GM23338 (cell line): ENCODE measurements at regions not wholly inside any gene's neighbourhood (a gene's known extent, or its start where the extent isn't known, plus 50 kb on each side); places are given as distances from the start of the nearest gene placed in this dataset.

Experiments
- ATAC-seq: fragments of 200-7000 bp; cut with Tn5 transposase; 3 replicates; pipeline ENCODE4 v1.9.1; 2020
- DNase-seq: peaks from one replicate; pipeline ENCODE4 v3.0.0-alpha.2; 2015; ENCODE audit warnings: low spot score
- H2AFZ ChIP-seq: fragments of 200-600 bp; sonication (generic); 2 replicates; pipeline ENCODE4 v1.8.0; 2016; ENCODE audit warnings: antibody characterized with exemption, mild to moderate bottlenecking, moderate library complexity
- H3F3A ChIP-seq: fragments of 200-600 bp; sonication (generic); replicated peaks from 2 replicates; pipeline ENCODE4 v1.8.0; 2017; ENCODE audit warnings: antibody characterized with exemption, mixed run types, low read depth
- H3K27ac ChIP-seq: fragments of 200-600 bp; sonication (generic); 2 replicates; pipeline ENCODE4 v1.6.1; 2016; ENCODE audit warnings: low read depth
- H3K27me3 ChIP-seq: fragments of 200-600 bp; sonication (generic); 2 replicates; pipeline ENCODE4 v1.8.0; 2016; ENCODE audit warnings: mild to moderate bottlenecking, mixed run types, moderate library complexity; ENCODE audit not compliant: insufficient read depth
- H3K36me3 ChIP-seq: fragments of 200-600 bp; sonication (generic); 2 replicates; pipeline ENCODE4 v1.8.0; 2016; ENCODE audit warnings: mild to moderate bottlenecking; ENCODE audit not compliant: insufficient read depth
- H3K4me1 ChIP-seq: fragments of 200-600 bp; sonication (generic); 2 replicates; pipeline ENCODE4 v1.8.0; 2016; ENCODE audit warnings: mild to moderate bottlenecking, moderate library complexity; ENCODE audit not compliant: insufficient read depth
- H3K4me2 ChIP-seq: fragments of 200-600 bp; sonication (generic); 2 replicates; pipeline ENCODE4 v1.7.1; 2017; ENCODE audit warnings: mixed run types
- H3K4me3 ChIP-seq: fragments of 200-600 bp; sonication (generic); 2 replicates; pipeline ENCODE4 v1.6.1; 2016; ENCODE audit warnings: mixed run types
- H3K79me2 ChIP-seq: fragments of 200-600 bp; sonication (generic); replicated peaks from 2 replicates; pipeline ENCODE4 v1.8.0; 2017; ENCODE audit warnings: mild to moderate bottlenecking; ENCODE audit not compliant: insufficient read depth
- H3K9me2 ChIP-seq: fragments of 200-600 bp; sonication (generic); 2 replicates; pipeline ENCODE4 v1.8.0; 2017; ENCODE audit not compliant: insufficient read depth
- H4K20me1 ChIP-seq: fragments of 200-600 bp; sonication (generic); replicated peaks from 2 replicates; pipeline ENCODE4 v1.8.0; 2017; ENCODE audit warnings: mild to moderate bottlenecking; ENCODE audit not compliant: insufficient read depth
- H3K27ac Mint-ChIP-seq: 2 replicates; pipeline ENCODE4 v1.8.0; 2020; ENCODE audit warnings: inconsistent platforms, mild to moderate bottlenecking, moderate library complexity, mixed read lengths
- H3K27me3 Mint-ChIP-seq: 3 replicates; pipeline ENCODE4 v1.8.0; 2022; ENCODE audit warnings: low read depth, mild to moderate bottlenecking, moderate library complexity, mixed read lengths, inconsistent platforms; ENCODE audit not compliant: insufficient read depth, poor library complexity
- H3K36me3 Mint-ChIP-seq: 3 replicates; pipeline ENCODE4 v1.8.0; 2021; ENCODE audit warnings: low read depth, mild to moderate bottlenecking, inconsistent platforms, moderate library complexity, mixed read lengths
- H3K4me1 Mint-ChIP-seq: 3 replicates; pipeline ENCODE4 v1.8.0; 2020; ENCODE audit warnings: mild to moderate bottlenecking, inconsistent platforms, mixed read lengths
- H3K4me3 Mint-ChIP-seq: 3 replicates; pipeline ENCODE4 v1.8.0; 2021; ENCODE audit warnings: moderate library complexity, mild to moderate bottlenecking, inconsistent platforms, mixed read lengths
- H3K9me3 Mint-ChIP-seq: 3 replicates; pipeline ENCODE4 v1.8.0; 2020; ENCODE audit warnings: moderate library complexity, mild to moderate bottlenecking, inconsistent platforms, mixed read lengths
- CREB1 ChIP-seq: fragments of 250-450 bp; sonication (Bioruptor Pico); IDR thresholded peaks from 2 replicates; pipeline ENCODE4 v1.5.0; 2020; ENCODE audit warnings: low read depth, mild to moderate bottlenecking, moderate library complexity
- EZH2 ChIP-seq: fragments of 200-600 bp; sonication (generic); IDR thresholded peaks from one replicate; pipeline ENCODE4 v1.8.0; 2017; ENCODE audit warnings: antibody characterized with exemption, mild to moderate bottlenecking, low read depth; ENCODE audit not compliant: unreplicated experiment
- JUNB ChIP-seq: IDR thresholded peaks from one replicate; pipeline ENCODE4 v1.6.1; 2016; ENCODE audit warnings: antibody characterized with exemption; ENCODE audit not compliant: unreplicated experiment
- NANOG ChIP-seq: IDR thresholded peaks from 2 replicates; pipeline ENCODE4 v1.6.1; 2016; ENCODE audit warnings: antibody characterized with exemption, borderline replicate concordance
- POLR2AphosphoS5 ChIP-seq: IDR thresholded peaks from 2 replicates; pipeline ENCODE4 v1.6.1; 2016; ENCODE audit warnings: antibody characterized with exemption, low read depth
- STAT1 ChIP-seq: IDR thresholded peaks from one replicate; pipeline ENCODE4 v1.6.1; 2016; ENCODE audit warnings: antibody characterized with exemption; ENCODE audit not compliant: unreplicated experiment
- TF ChIP-seq, protein P1 (sequence below): IDR thresholded peaks from one replicate; pipeline ENCODE4 v1.6.1; 2018; ENCODE audit warnings: antibody characterized with exemption; ENCODE audit not compliant: unreplicated experiment
- TF ChIP-seq, protein P2 (sequence below): IDR thresholded peaks from 2 replicates; pipeline ENCODE4 v1.6.1; 2016; ENCODE audit warnings: antibody characterized with exemption
- TF ChIP-seq, protein P3 (sequence below): fragments of 250-450 bp; sonication (Bioruptor Pico); IDR thresholded peaks from 2 replicates; pipeline ENCODE4 v1.5.0; 2020; ENCODE audit warnings: mild to moderate bottlenecking, moderate library complexity

DNA sequence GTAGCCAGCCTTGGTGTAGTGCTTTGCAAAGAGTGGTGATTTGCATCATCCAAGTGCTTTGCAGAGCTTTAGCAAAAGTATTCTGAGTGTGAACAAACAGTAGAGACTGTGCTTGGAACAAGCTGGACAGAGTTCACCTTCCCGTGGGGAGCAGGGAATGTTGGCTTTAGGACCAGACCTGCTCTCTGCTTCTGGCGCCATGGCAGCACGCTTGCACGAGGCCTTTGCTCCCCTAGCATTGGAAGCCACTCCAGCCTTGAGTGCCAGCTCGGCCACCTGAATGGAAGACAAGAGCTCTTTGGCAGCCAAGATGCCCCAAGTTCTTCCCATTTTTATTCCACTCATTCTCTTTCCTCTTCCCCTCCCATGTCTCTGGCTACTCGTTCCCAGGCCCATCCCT lies 250.8 kb upstream of the OSR1 start (continued):
- TF ChIP-seq, protein P1, sequence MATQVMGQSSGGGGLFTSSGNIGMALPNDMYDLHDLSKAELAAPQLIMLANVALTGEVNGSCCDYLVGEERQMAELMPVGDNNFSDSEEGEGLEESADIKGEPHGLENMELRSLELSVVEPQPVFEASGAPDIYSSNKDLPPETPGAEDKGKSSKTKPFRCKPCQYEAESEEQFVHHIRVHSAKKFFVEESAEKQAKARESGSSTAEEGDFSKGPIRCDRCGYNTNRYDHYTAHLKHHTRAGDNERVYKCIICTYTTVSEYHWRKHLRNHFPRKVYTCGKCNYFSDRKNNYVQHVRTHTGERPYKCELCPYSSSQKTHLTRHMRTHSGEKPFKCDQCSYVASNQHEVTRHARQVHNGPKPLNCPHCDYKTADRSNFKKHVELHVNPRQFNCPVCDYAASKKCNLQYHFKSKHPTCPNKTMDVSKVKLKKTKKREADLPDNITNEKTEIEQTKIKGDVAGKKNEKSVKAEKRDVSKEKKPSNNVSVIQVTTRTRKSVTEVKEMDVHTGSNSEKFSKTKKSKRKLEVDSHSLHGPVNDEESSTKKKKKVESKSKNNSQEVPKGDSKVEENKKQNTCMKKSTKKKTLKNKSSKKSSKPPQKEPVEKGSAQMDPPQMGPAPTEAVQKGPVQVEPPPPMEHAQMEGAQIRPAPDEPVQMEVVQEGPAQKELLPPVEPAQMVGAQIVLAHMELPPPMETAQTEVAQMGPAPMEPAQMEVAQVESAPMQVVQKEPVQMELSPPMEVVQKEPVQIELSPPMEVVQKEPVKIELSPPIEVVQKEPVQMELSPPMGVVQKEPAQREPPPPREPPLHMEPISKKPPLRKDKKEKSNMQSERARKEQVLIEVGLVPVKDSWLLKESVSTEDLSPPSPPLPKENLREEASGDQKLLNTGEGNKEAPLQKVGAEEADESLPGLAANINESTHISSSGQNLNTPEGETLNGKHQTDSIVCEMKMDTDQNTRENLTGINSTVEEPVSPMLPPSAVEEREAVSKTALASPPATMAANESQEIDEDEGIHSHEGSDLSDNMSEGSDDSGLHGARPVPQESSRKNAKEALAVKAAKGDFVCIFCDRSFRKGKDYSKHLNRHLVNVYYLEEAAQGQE, result no peak
- TF ChIP-seq JUNB (no peak), CREB1 (no peak), POLR2AphosphoS5 (no peak), STAT1 (no peak)

DNA sequence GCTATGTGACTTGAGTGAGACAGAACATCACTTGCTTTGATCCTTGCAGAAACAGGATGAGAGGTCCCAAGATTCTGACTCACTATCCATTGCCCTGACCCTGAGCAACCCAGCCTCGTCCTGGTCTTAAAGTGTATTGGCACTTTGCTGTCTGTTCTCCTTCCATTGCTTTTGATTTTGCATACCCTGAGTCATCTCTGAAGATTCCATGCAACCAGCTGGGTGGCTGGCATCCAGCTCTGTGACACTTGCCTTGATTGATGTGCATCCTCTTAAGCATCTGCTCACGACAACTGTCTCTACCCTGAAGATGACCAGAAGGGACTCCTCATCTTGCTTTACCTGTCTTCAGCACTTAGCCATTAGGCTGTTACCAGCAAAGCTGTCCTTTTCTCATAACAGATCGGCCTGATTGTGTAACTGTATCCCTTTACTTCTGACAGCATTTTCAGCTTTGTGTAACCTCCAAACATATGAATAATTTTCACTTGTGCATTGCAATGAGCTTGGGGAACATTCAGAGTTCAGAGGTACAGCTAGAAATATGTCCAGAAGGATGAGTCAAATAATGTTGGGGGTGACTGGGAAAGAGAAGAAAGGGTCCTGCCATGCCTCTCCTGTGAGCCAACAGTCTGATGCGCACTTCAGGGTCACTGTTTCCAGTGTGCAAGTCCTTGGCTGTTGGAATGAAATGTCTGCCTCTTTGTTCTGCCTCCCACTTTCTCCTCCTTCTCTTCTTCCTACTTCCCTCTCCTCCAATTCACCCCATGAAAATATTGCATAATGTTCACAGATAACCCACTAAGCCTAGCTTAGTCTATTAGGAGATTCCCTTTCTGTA lies 249.7 kb upstream of the OSR1 start:
- Mint-ChIP-seq H3K4me1 (no peaks in the 10 kb centered on the region), H3K4me3 (no peak overlapping the region), H3K27ac (no peak overlapping the region), H3K27me3 (peaks cover 2% of the 10 kb centered on the region), H3K9me3 (no peaks in the 10 kb centered on the region), H3K36me3 (no peaks in the 10 kb centered on the region)
- Histone ChIP-seq H3K27me3 (no peaks in the 10 kb centered on the region), H3K9me2 (peaks cover 12% of the 10 kb centered on the region; the same call in 1 of the 2 replicates), H3K4me1 (no peaks in the 10 kb centered on the region), H3K4me3 (no peak overlapping the region), H3K36me3 (no peaks in the 10 kb centered on the region), H2AFZ (no peak overlapping the region), H3K4me2 (no peak overlapping the region), H3F3A (no peaks in the 10 kb centered on the region), H3K27ac (no peak overlapping the region), H3K79me2 (no peaks in the 10 kb centered on the region), H4K20me1 (no peaks in the 10 kb centered on the region)
- ATAC-seq (no peak), DNase-seq (no peak)
- TF ChIP-seq STAT1, result no peak
- TF ChIP-seq, protein P2, sequence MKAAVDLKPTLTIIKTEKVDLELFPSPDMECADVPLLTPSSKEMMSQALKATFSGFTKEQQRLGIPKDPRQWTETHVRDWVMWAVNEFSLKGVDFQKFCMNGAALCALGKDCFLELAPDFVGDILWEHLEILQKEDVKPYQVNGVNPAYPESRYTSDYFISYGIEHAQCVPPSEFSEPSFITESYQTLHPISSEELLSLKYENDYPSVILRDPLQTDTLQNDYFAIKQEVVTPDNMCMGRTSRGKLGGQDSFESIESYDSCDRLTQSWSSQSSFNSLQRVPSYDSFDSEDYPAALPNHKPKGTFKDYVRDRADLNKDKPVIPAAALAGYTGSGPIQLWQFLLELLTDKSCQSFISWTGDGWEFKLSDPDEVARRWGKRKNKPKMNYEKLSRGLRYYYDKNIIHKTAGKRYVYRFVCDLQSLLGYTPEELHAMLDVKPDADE, result no peak
- no peak for TF ChIP-seq CREB1
- no peak for TF ChIP-seq EZH2
- TF ChIP-seq, protein P3, sequence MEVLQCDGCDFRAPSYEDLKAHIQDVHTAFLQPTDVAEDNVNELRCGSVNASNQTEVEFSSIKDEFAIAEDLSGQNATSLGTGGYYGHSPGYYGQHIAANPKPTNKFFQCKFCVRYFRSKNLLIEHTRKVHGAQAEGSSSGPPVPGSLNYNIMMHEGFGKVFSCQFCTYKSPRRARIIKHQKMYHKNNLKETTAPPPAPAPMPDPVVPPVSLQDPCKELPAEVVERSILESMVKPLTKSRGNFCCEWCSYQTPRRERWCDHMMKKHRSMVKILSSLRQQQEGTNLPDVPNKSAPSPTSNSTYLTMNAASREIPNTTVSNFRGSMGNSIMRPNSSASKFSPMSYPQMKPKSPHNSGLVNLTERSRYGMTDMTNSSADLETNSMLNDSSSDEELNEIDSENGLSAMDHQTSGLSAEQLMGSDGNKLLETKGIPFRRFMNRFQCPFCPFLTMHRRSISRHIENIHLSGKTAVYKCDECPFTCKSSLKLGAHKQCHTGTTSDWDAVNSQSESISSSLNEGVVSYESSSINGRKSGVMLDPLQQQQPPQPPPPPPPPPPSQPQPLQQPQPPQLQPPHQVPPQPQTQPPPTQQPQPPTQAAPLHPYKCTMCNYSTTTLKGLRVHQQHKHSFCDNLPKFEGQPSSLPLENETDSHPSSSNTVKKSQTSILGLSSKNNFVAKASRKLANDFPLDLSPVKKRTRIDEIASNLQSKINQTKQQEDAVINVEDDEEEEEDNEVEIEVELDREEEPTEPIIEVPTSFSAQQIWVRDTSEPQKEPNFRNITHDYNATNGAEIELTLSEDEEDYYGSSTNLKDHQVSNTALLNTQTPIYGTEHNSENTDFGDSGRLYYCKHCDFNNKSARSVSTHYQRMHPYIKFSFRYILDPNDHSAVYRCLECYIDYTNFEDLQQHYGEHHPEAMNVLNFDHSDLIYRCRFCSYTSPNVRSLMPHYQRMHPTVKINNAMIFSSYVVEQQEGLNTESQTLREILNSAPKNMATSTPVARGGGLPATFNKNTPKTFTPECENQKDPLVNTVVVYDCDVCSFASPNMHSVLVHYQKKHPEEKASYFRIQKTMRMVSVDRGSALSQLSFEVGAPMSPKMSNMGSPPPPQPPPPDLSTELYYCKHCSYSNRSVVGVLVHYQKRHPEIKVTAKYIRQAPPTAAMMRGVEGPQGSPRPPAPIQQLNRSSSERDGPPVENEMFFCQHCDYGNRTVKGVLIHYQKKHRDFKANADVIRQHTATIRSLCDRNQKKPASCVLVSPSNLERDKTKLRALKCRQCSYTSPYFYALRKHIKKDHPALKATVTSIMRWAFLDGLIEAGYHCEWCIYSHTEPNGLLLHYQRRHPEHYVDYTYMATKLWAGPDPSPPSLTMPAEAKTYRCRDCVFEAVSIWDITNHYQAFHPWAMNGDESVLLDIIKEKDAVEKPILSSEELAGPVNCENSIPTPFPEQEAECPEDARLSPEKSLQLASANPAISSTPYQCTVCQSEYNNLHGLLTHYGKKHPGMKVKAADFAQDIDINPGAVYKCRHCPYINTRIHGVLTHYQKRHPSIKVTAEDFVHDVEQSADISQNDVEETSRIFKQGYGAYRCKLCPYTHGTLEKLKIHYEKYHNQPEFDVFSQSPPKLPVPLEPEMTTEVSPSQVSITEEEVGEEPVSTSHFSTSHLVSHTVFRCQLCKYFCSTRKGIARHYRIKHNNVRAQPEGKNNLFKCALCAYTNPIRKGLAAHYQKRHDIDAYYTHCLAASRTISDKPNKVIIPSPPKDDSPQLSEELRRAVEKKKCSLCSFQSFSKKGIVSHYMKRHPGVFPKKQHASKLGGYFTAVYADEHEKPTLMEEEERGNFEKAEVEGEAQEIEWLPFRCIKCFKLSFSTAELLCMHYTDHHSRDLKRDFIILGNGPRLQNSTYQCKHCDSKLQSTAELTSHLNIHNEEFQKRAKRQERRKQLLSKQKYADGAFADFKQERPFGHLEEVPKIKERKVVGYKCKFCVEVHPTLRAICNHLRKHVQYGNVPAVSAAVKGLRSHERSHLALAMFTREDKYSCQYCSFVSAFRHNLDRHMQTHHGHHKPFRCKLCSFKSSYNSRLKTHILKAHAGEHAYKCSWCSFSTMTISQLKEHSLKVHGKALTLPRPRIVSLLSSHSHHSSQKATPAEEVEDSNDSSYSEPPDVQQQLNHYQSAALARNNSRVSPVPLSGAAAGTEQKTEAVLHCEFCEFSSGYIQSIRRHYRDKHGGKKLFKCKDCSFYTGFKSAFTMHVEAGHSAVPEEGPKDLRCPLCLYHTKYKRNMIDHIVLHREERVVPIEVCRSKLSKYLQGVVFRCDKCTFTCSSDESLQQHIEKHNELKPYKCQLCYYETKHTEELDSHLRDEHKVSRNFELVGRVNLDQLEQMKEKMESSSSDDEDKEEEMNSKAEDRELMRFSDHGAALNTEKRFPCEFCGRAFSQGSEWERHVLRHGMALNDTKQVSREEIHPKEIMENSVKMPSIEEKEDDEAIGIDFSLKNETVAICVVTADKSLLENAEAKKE (CRISPR knock-in tag), result no peak
- TF ChIP-seq, protein P1, result no peak
- TF ChIP-seq NANOG, result no peak
